GM10248 (cell line): ENCODE measurements at regions not wholly inside any gene's neighbourhood (a gene's known extent, or its start where the extent isn't known, plus 50 kb on each side); places are given as distances from the start of the nearest gene placed in this dataset.

ENCODE experiments used
- CTCF ChIA-PET: fragments of 300-600 bp; sonication (Branson Sonifier 250); formaldehyde crosslinking; extraction: SDS; loops from one replicate; lab custom pipeline; 2021; ENCODE audit warnings: antibody characterized with exemption; lab: Yijun Ruan, JAX
- POLR2A ChIA-PET: fragments of 350-650 bp; sonication (Branson Sonifier 250); formaldehyde crosslinking; extraction: SDS; loops from one replicate; lab custom pipeline; 2020; ENCODE audit warnings: antibody characterized with exemption; lab: Yijun Ruan, JAX
- DNase-seq: peaks from one replicate; pipeline ENCODE4 v3.0.0; 2012; ENCODE audit errors: extremely low spot score
- TF ChIP-seq, protein P1 (sequence below): IDR thresholded peaks from 2 replicates; pipeline ENCODE4 v1.5.1; 2012; ENCODE audit warnings: mild to moderate bottlenecking, low read depth; ENCODE audit errors: extremely low read depth, missing control alignments, control extremely low read depth

DNA sequence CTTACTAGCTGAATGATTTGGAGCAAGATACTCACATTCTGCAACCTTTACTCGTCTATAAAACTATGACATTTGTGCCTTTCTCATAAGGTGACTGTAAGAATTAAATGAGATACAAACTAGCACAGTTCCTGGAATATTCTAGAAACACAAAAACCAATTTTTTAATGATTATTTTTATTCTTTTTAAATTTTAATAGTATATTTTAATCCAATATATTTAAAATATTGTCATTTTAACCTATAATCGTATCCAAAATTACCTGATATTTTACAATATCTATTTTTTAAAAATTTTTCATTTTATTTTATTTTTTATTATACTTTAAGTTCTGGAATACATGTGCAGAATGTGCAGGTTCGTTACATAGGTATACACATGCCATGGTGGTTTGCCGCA lies 238.1 kb downstream of the OLFM4 start:
- ChIA-PET POLR2A (no interaction called here), CTCF (no interaction called here)
- no peak for DNase-seq
- TF ChIP-seq, protein P1, sequence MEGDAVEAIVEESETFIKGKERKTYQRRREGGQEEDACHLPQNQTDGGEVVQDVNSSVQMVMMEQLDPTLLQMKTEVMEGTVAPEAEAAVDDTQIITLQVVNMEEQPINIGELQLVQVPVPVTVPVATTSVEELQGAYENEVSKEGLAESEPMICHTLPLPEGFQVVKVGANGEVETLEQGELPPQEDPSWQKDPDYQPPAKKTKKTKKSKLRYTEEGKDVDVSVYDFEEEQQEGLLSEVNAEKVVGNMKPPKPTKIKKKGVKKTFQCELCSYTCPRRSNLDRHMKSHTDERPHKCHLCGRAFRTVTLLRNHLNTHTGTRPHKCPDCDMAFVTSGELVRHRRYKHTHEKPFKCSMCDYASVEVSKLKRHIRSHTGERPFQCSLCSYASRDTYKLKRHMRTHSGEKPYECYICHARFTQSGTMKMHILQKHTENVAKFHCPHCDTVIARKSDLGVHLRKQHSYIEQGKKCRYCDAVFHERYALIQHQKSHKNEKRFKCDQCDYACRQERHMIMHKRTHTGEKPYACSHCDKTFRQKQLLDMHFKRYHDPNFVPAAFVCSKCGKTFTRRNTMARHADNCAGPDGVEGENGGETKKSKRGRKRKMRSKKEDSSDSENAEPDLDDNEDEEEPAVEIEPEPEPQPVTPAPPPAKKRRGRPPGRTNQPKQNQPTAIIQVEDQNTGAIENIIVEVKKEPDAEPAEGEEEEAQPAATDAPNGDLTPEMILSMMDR, result no peak

DNA sequence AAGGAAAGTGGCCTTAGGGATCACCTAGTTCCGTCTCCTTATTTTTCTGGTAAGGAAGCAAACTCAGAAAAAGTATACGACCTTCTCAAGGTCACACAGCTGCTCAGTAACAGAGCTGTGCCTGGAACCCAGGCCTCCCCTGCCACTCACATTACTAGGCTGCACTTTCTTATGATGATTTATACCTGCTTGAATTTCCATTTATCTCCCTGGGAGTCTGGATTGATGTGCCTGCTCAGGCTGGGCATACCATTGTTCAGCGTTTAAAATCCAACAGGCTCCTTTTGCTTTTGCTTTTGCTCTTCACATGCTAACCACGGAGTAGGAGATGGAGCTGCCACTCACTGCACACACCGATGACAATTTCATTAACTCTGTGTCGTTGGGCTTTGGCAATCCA lies 241.0 kb downstream of the OLFM4 start:
- DNase-seq, result no peak
- POLR2A ChIA-PET, result no interaction called here
- TF ChIP-seq, protein P1, result no peak
- CTCF ChIA-PET, result interaction anchor here (1.2 to 4.1 kb wide), 3 partner anchors 16 to 19 kb away, joined by 3 to 15 read pairs (median 3); no protein-coding TSS in a partner anchor

DNA sequence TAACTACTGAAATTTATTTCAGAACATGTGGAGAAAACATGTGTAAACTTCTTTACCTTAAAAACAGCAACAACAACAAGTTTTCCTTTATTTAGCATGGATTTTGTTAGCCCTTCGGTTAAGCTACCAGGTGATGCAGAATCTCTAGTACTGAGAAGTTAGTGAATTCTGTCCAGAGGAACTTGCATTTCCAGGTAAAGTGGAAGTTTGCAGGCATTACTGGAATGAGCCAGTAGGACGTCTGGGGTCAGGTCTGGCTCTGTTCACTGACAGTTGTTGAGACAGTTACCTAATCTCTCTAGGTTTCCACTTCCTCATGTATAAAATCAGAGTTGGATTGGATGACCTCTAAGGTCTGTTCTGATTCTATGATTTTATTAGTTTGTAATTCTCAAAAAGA lies 244.3 kb downstream of the OLFM4 start:
- CTCF ChIA-PET, result interaction anchor here (4.1 kb wide), 1 partner anchor 23 kb away, joined by 15 read pairs; no protein-coding TSS in a partner anchor
- DNase-seq, result no peak
- POLR2A ChIA-PET, result no interaction called here
- TF ChIP-seq, protein P1, result no peak

DNA sequence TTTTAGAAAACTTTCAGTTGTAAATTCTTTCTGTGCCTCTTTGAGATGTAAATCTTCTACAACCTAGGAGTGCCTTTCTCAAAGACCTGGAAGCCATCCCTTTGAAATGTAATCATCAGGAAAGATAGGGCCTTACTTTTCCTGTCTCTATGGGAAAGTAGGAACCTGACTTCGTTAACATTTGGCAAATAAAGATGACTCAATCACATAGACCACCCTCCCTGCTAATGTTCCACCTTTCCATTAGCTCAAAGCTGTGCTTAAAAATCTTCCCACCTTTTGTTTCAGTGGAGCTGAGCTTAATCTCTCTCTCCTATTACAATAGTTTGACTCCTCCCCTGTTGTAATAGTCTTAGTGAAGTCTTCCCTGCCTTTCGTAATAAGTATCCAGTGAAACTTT lies 247.7 kb downstream of the OLFM4 start:
- ChIA-PET CTCF (interaction anchor here (0.8 kb wide), 1 partner anchor 9 kb away, joined by 3 read pairs; no protein-coding TSS in a partner anchor), POLR2A (no interaction called here)
- no peak for DNase-seq
- TF ChIP-seq, protein P1, result no peak

DNA sequence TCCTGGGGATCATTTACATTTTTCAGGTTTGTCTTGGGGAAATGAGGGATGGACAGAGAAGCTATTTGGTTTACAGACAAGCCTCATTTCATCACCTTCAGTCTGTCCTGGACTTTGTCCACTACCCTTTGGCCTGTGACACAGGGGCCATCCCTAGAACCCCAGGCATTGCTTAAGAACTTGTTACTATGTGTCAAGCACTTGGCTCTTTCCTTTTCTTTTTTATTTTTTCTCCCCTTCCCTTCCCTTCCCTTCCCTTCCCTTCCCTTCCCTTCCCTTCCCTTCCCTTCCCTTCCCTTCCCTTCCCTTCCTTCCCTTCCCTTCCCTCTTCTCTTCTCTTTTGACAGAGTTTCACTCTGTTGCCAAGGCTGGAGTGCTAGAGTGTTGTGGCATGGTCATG lies 253.1 kb downstream of the OLFM4 start:
- CTCF ChIA-PET, result interaction anchor here (1.3 kb wide), 1 partner anchor 13 kb away, joined by 3 read pairs; no protein-coding TSS in a partner anchor
- POLR2A ChIA-PET, result no interaction called here
- TF ChIP-seq, protein P1, result no peak
- no peak for DNase-seq

DNA sequence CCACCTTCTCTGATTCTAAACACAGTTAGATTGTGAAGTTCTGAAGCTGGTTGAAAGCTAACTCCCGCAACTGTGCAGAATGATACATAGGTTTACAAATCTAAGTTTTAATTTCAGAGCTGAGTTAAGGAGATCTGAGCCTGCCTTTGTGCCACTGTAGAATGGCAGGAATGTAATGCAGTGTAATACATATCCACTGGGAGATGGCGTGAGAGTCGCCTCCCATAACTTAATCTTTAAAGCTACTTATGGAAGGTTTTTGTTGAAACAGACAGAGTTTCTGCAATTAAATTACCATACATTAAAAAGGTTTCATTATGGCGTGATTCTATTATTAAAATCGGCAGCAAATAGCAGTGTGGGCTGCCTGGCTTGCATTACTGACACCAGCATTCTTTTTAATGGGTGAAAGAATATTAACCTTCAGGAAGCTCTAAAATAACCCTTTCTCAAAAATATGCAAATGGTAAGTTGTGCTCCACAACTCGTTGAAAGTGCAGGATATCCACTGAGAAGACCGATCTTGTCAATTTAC lies 257.4 kb downstream of the OLFM4 start:
- DNase-seq, result no peak
- ChIA-PET POLR2A (no interaction called here), CTCF (interaction anchor here (1.1 to 1.3 kb wide), 4 partner anchors 9 to 34 kb away, joined by 3 read pairs; no protein-coding TSS in a partner anchor)
- TF ChIP-seq, protein P1, result no peak
